Transverse colon (tissue), 4 donors: ENCODE measurements at regions not wholly inside any gene's neighbourhood (a gene's known extent, or its start where the extent isn't known, plus 50 kb on each side); places are given as distances from the start of the nearest gene placed in this dataset.

Source experiments
- DNase-seq: peaks from one replicate; pipeline ENCODE4 v3.0.0-alpha.2; 2019
- H3K27ac ChIP-seq, 4 donors: fragments of 200-600 bp; sonication (generic); 2 replicates each; pipeline ENCODE4 v1.5.1; 2016 to 2018; ENCODE audit warnings: inconsistent platforms in 4 of 4
- H3K27me3 ChIP-seq: fragments of 200-600 bp; sonication (generic); 2 replicates; pipeline ENCODE4 v1.5.1; 2017; ENCODE audit warnings: inconsistent platforms
- H3K36me3 ChIP-seq, 4 donors: fragments of 200-600 bp; sonication (generic); 2 replicates each; pipeline ENCODE4 v1.5.1; 2017 to 2019; ENCODE audit warnings: inconsistent platforms in 4 of 4
- H3K4me1 ChIP-seq, 4 donors: fragments of 200-600 bp; sonication (generic); 2 replicates each; pipeline ENCODE4 v1.5.1; 2017 to 2020; ENCODE audit warnings: inconsistent platforms in 4 of 4
- H3K4me3 ChIP-seq, 4 donors: fragments of 200-600 bp; sonication (generic); 1 replicate in 1 of 4; 2 replicates in 3 of 4; pipeline versions ENCODE4 v1.5.1 to v1.6.1; 2017 to 2019; ENCODE audit warnings: inconsistent platforms in 4 of 4
- H3K9me3 ChIP-seq, 2 donors: fragments of 200-600 bp; sonication (generic); 2 replicates each; pipeline ENCODE4 v1.5.1; 2017 to 2019; ENCODE audit warnings: inconsistent platforms in 2 of 2
- CTCF ChIP-seq, 5 experiments: fragments of 200-600 bp in 3 of 5; fragments of 450-650 bp in 2 of 5; sonication (generic) in 3 of 5; IDR thresholded peaks; 1 replicate in 2 of 5; 2 replicates in 3 of 5; pipeline ENCODE4 v1.5.1; 2016 to 2017; ENCODE audit warnings: antibody characterized with exemption in 5 of 5, inconsistent platforms in 3 of 5, mild to moderate bottlenecking in 2 of 5, moderate library complexity in 1 of 5
- EP300 ChIP-seq: sonication (generic); formaldehyde crosslinking; IDR thresholded peaks from one replicate; pipeline ENCODE4 v1.6.1; 2017; ENCODE audit warnings: antibody characterized with exemption, low read depth
- POLR2A ChIP-seq: fragments of 450-650 bp; IDR thresholded peaks from one replicate; pipeline ENCODE4 v1.6.1; 2016; ENCODE audit warnings: antibody characterized with exemption, mild to moderate bottlenecking, moderate library complexity
- POLR2AphosphoS5 ChIP-seq, 3 donors: sonication (generic); formaldehyde crosslinking; IDR thresholded peaks; one replicate each; pipeline ENCODE4 v1.6.1; 2016; ENCODE audit warnings: antibody characterized with exemption in 3 of 3
- WGBS, 2 donors: methylation state at CpG; one replicate each; pipeline ENCODE4 v1.1.5; 2018; ENCODE audit warnings: low coverage in 1 of 2; 5-methylcytosine and 5-hydroxymethylcytosine counted together
- in situ Hi-C, 4 donors: fragments of 200-750 bp; cut with MboI; loops; one replicate each; pipeline versions ENCODE4 v1.15.0 to v1.15.1; 2017; ENCODE audit warnings: low sequenced_read_pairs in 3 of 4, low pct_ligation_motif_present in 1 of 4, low pct_unique_long_range_greater_than_20kb in 1 of 4
- intact Hi-C: fragments of 100-400 bp; cut with DNase I; formaldehyde crosslinking; loops from one replicate; pipeline ENCODE4 v1.15.1; 2023; ENCODE audit warnings: low total_unique reads

DNA sequence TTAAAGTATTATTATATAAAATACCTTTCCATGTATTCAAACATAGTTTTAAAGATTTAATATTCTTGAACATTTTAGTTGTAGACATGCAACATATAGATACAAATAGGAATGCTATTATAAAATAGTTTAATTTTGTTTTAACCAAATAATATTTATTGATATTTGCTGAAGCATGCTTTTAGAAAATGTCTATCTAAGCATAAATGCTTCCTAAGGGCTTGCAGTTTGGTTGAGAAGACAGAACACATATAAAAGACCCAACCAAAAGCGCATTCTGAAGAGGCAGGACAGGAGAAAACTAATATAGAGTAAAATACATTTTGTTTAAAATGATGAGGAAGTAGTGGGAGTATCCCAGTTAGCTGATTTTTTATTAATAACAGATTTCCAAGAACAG lies 181.5 kb upstream of the ISL1 start:
- Histone ChIP-seq H3K4me3 (no peak overlapping the region), H3K27me3 (no peaks in the 10 kb centered on the region), H3K9me3 (no peaks in the 10 kb centered on the region), H3K27ac (no peak overlapping the region), H3K36me3 (no peaks in the 10 kb centered on the region), H3K4me1 (no peaks in the 10 kb centered on the region)
- in situ Hi-C loops = no loop called here
- no peak for DNase-seq
- TF ChIP-seq POLR2A (no peak), EP300 (no peak), POLR2AphosphoS5 (IDR thresholded peaks at IDR 0.05) (no peak), CTCF (IDR thresholded peaks at IDR 0.05) (no peak)
- intact Hi-C loops = no loop called here
- WGBS, 2 donors = 78 to 82% methylated on average over 1 of the region's 1 CpG

DNA sequence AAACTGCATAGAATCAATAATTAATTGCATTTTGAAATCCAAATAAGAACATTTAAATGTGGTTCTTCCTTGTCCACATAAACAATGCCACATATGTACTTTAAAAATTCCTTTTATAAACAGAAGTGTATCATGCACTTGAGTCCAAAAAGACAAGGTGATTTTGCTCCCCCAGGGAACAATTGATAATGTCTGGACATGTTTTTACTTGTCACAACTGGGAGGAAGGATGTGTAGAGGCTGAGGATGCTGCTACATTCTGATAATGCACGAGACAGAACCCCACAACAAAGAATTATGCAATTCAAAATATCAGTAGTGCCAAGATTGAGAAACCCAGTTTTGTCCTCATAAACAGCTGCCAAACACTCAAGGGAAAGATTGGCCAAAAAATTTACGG lies 181.1 kb upstream of the ISL1 start:
- DNase-seq = no peak

DNA sequence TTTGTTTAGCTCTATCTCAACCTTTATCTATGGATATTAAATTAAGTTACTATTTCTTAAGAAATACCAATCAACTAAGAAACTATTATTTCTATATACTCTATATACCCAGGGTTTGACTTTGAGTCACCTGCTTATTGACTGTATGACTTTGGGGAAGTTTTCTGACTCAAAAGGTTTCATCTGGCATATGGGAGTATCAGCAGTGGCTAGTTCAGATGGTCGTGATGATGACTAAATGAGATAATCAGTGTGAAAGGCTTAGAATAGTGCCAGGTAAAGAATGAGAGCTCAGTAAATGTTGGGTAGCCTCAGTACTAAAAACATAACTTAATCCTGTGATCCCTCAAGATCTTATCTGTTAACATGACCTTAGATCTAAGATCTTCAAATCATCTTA lies 179.7 kb upstream of the ISL1 start:
- no peak for DNase-seq
- 20 to 25% methylated on average over 1 of the region's 1 CpG for WGBS, 2 donors
- Histone ChIP-seq H3K4me1 (no peaks in the 10 kb centered on the region), H3K27ac (no peak overlapping the region), H3K27me3 (no peaks in the 10 kb centered on the region), H3K36me3 (no peaks in the 10 kb centered on the region), H3K4me3 (no peak overlapping the region), H3K9me3 (no peaks in the 10 kb centered on the region)
- intact Hi-C loops (no loop called here), in situ Hi-C loops (no loop called here)
- TF ChIP-seq CTCF (IDR thresholded peaks at IDR 0.05) = no peak
- TF ChIP-seq POLR2A = no peak
- TF ChIP-seq POLR2AphosphoS5 (IDR thresholded peaks at IDR 0.05) = no peak
- no peak for TF ChIP-seq EP300

More for the DNA sequence above, 181.1 kb upstream of the ISL1 start:
- no peaks in the 10 kb centered on the region for H3K36me3 ChIP-seq
- WGBS, 2 donors = 36 to 49% methylated on average over 2 of the region's 2 CpGs
- H3K9me3 ChIP-seq = no peaks in the 10 kb centered on the region
- no peak overlapping the region for H3K27ac ChIP-seq
- no peak overlapping the region for H3K4me3 ChIP-seq
- TF ChIP-seq POLR2A (no peak), POLR2AphosphoS5 (IDR thresholded peaks at IDR 0.05) (no peak), EP300 (no peak), CTCF (IDR thresholded peaks at IDR 0.05) (no peak)
- in situ Hi-C loops (no loop called here), intact Hi-C loops (no loop called here)
- H3K27me3 ChIP-seq = no peaks in the 10 kb centered on the region
- H3K4me1 ChIP-seq = no peaks in the 10 kb centered on the region

- no peak for DNase-seq
- intact Hi-C loops (no loop called here), in situ Hi-C loops (no loop called here)
- Histone ChIP-seq H3K9me3 (no peaks in the 10 kb centered on the region), H3K4me3 (no peak overlapping the region), H3K4me1 (no peaks in the 10 kb centered on the region), H3K27me3 (no peaks in the 10 kb centered on the region), H3K36me3 (no peaks in the 10 kb centered on the region), H3K27ac (no peak overlapping the region)
- TF ChIP-seq POLR2A (no peak), EP300 (no peak)
- 53 to 57% methylated on average over 3 of the region's 3 CpGs for WGBS, 2 donors
Observed at GRCh38 chr5:51208296-51208695, 175.0 kb upstream of the ISL1 start.

DNA sequence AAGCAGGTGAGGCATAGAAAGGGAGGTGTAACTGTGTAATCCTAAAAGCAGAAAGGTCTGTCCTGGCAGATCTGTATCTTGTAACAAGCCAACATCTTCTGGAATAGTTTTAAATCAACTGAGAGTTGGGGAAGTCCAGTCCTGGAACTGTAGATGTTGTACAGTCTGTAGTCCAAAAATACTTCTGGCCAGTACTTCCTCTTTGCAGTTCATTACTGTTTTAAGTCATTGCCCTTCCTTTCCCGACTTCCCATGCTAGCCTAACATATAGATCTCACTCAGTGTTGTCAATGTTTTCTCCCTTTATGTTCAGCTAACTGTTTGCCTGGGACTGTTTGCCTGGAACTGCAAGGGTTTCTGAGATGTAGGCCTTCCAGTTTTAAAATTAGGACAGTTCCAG lies 168.5 kb upstream of the ISL1 start:
- whole genome bisulfite sequencing, 2 donors = 30% methylated on average over 1 of the region's 1 CpG; no CpG with 5 or more reads in 1 of the 2 donors
- TF ChIP-seq EP300 (no peak), POLR2AphosphoS5 (IDR thresholded peaks at IDR 0.05) (no peak), CTCF (IDR thresholded peaks at IDR 0.05) (no peak), POLR2A (no peak)
- in situ Hi-C loops = no loop called here
- intact Hi-C loops = no loop called here
- Histone ChIP-seq H3K4me1 (no peaks in the 10 kb centered on the region), H3K9me3 (no peaks in the 10 kb centered on the region), H3K27ac (no peak overlapping the region), H3K4me3 (no peak overlapping the region), H3K27me3 (no peaks in the 10 kb centered on the region), H3K36me3 (no peaks in the 10 kb centered on the region)
- DNase-seq = no peak
